Middle frontal gyrus (tissue), 1 donor: ENCODE measurements at regions not wholly inside any gene's neighbourhood (a gene's known extent, or its start where the extent isn't known, plus 50 kb on each side); places are given as distances from the start of the nearest gene placed in this dataset.
"Not testable (repeated sequence)": the region's sequence is repeated elsewhere in the genome, so short reads cannot be mapped to it uniquely, and the experiment has no call there.

Experiments
- DNase-seq: peaks from one replicate; pipeline ENCODE4 v3.0.0-alpha.2; 2015; ENCODE audit warnings: low spot score; ENCODE audit errors: extremely low spot score

GRCh38 chrX:131885042-131885441, 138.1 kb upstream of the STK26 start:
- DNase-seq, result not testable (repeated sequence)

- not testable (repeated sequence) for DNase-seq
Measured at GRCh38 chrX:131893857-131894256, 129.2 kb upstream of the STK26 start.

GRCh38 chrX:131894995-131895394, 128.1 kb upstream of the STK26 start:
- DNase-seq, result no peak

- DNase-seq, result no peak
Measured at GRCh38 chrX:131895807-131896206, 127.3 kb upstream of the STK26 start.

- no peak for DNase-seq
Measured at GRCh38 chrX:131901546-131901945, 121.6 kb upstream of the STK26 start.

GRCh38 chrX:131907488-131908314, 115.4 kb upstream of the STK26 start:
- DNase-seq, result no peak

- no peak for DNase-seq
Measured at GRCh38 chrX:131910586-131910985, 112.5 kb upstream of the STK26 start.

- no peak for DNase-seq
Measured at GRCh38 chrX:131915488-131915887, 107.6 kb upstream of the STK26 start.

- DNase-seq, result no peak
Measured at GRCh38 chrX:131917588-131917987, 105.5 kb upstream of the STK26 start.

GRCh38 chrX:131918839-131919238, 104.3 kb upstream of the STK26 start:
- no peak for DNase-seq

- no peak for DNase-seq
Measured at GRCh38 chrX:131923614-131924250, 99.4 kb upstream of the STK26 start.

GRCh38 chrX:131938749-131939148, 84.4 kb upstream of the STK26 start:
- no peak for DNase-seq

GRCh38 chrX:131942034-131942433, 81.1 kb upstream of the STK26 start:
- no peak for DNase-seq

GRCh38 chrX:131944936-131945902, 77.9 kb upstream of the STK26 start:
- no peak for DNase-seq

- DNase-seq, result no peak
Measured at GRCh38 chrX:131951166-131951565, 71.9 kb upstream of the STK26 start.

GRCh38 chrX:131955099-131955777, 67.9 kb upstream of the STK26 start:
- DNase-seq, result no peak

- DNase-seq, result no peak
Measured at GRCh38 chrX:131958724-131959123, 64.4 kb upstream of the STK26 start.

GRCh38 chrX:131970347-131970746, 52.8 kb upstream of the STK26 start:
- no peak for DNase-seq
